MCF 10A (cell line): ENCODE measurements at regions not wholly inside any gene's neighbourhood (a gene's known extent, or its start where the extent isn't known, plus 50 kb on each side); places are given as distances from the start of the nearest gene placed in this dataset.

ENCODE experiments used
- BruUV-seq: library from RNA; stranded (reverse); fragments of 400-500 nt; replicated peaks from 2 replicates; lab custom pipeline; 2021; lab: Mats Ljungman, UMichigan
- CTCF ChIA-PET: fragments of 300-600 bp; sonication (Branson Sonifier 250); formaldehyde crosslinking; extraction: SDS; loops from one replicate; lab custom pipeline; 2021; ENCODE audit warnings: antibody characterized with exemption, inconsistent platforms; lab: Yijun Ruan, JAX
- POLR2A ChIA-PET: fragments of 300-600, 350-650 bp; sonication (Branson Sonifier 250); formaldehyde crosslinking; extraction: SDS; loops from one replicate; lab custom pipeline; 2020; ENCODE audit warnings: antibody characterized with exemption, inconsistent platforms; lab: Yijun Ruan, JAX
- DNase-seq: peaks from one replicate; pipeline ENCODE4 v3.0.0-alpha.2; 2018; ENCODE audit not compliant: unreplicated experiment
- H3K27ac Mint-ChIP-seq: one replicate; pipeline ENCODE4 v1.8.0; 2022; ENCODE audit warnings: mild to moderate bottlenecking, low read depth, mixed read lengths; ENCODE audit not compliant: unreplicated experiment
- H3K27me3 Mint-ChIP-seq: one replicate; pipeline ENCODE4 v1.8.0; 2022; ENCODE audit warnings: mixed read lengths; ENCODE audit not compliant: insufficient read depth, unreplicated experiment
- H3K36me3 Mint-ChIP-seq: one replicate; pipeline ENCODE4 v1.8.0; 2022; ENCODE audit warnings: mild to moderate bottlenecking, moderate library complexity, mixed read lengths; ENCODE audit not compliant: insufficient read depth, unreplicated experiment
- H3K4me1 Mint-ChIP-seq: one replicate; pipeline ENCODE4 v1.8.0; 2022; ENCODE audit warnings: mixed read lengths; ENCODE audit not compliant: insufficient read depth, unreplicated experiment
- H3K4me3 Mint-ChIP-seq: one replicate; pipeline ENCODE4 v1.8.0; 2022; ENCODE audit warnings: mild to moderate bottlenecking, moderate library complexity, mixed read lengths; ENCODE audit not compliant: unreplicated experiment
- H3K9me3 Mint-ChIP-seq: one replicate; pipeline ENCODE4 v1.8.0; 2022; ENCODE audit warnings: mixed read lengths; ENCODE audit not compliant: unreplicated experiment
- intact Hi-C: fragments of 100-400 bp; cut with micrococcal nuclease; formaldehyde crosslinking; loops from 2 replicates; pipeline ENCODE4 v1.14.1; 2022
- TF ChIP-seq, protein P1 (sequence below): fragments of 200-600 bp; IDR thresholded peaks from one replicate; pipeline ENCODE4 v1.8.0; 2022; ENCODE audit warnings: antibody characterized with exemption, mild to moderate bottlenecking; ENCODE audit not compliant: unreplicated experiment

DNA sequence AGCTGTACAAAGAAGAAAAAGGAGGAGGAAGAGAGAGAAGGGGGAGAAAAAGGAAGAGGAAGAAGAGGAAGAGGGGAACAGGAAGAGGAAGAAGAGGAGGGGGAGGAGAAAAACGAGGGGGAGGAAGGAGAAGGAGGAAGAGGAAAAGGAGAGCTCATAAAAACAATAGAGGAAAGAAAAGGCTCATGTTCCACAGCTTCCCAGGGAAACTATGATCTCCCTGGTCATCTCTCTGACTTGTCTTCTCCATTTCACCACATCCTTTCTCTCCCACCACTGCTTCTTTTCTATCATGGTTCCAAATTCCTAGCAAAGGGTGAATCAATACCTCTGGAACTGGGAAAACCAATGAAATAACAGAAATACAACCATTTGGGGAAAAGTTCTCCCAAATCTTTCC, 254.1 kb upstream of the ERCC4 start:
- Mint-ChIP-seq H3K36me3 (peaks cover 7% of the 10 kb centered on the region), H3K4me1 (no peaks in the 10 kb centered on the region), H3K9me3 (peaks cover 17% of the 10 kb centered on the region), H3K4me3 (no peak overlapping the region), H3K27ac (no peak overlapping the region), H3K27me3 (no peaks in the 10 kb centered on the region)
- DNase-seq, result no peak
- ChIA-PET CTCF (no interaction called here), POLR2A (no interaction called here)
- TF ChIP-seq, protein P1, sequence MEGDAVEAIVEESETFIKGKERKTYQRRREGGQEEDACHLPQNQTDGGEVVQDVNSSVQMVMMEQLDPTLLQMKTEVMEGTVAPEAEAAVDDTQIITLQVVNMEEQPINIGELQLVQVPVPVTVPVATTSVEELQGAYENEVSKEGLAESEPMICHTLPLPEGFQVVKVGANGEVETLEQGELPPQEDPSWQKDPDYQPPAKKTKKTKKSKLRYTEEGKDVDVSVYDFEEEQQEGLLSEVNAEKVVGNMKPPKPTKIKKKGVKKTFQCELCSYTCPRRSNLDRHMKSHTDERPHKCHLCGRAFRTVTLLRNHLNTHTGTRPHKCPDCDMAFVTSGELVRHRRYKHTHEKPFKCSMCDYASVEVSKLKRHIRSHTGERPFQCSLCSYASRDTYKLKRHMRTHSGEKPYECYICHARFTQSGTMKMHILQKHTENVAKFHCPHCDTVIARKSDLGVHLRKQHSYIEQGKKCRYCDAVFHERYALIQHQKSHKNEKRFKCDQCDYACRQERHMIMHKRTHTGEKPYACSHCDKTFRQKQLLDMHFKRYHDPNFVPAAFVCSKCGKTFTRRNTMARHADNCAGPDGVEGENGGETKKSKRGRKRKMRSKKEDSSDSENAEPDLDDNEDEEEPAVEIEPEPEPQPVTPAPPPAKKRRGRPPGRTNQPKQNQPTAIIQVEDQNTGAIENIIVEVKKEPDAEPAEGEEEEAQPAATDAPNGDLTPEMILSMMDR, result no peak
- no TSS peak for BruUV-seq
- intact Hi-C loops, result no loop called here

DNA sequence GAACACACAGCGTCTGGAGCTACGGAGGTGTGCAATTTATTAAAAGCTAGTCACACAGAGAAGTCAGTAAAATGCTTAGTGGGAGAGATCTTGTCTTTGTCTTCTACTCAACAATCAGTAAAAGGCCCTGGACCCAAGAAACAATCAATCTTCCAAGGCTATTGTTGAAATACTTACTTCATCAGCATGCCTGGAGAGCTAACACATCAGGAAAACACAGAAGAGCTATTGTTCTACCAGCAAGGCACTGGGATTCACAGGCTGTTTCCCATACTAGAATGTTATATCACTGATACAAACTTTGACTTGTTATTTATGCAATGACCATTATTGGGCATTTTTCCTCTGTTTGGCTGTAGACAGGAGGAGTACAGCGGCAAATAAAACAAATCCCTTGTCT, 247.8 kb upstream of the ERCC4 start:
- no peak overlapping the region for H3K27ac Mint-ChIP-seq
- no TSS peak for BruUV-seq
- H3K9me3 Mint-ChIP-seq, result peaks cover 29% of the 10 kb centered on the region
- POLR2A ChIA-PET, result no interaction called here
- intact Hi-C loops, result no loop called here
- H3K4me1 Mint-ChIP-seq, result no peaks in the 10 kb centered on the region
- no peak for DNase-seq
- TF ChIP-seq, protein P1, result no peak
- H3K27me3 Mint-ChIP-seq, result no peaks in the 10 kb centered on the region
- CTCF ChIA-PET, result no interaction called here
- no peak overlapping the region for H3K4me3 Mint-ChIP-seq
- H3K36me3 Mint-ChIP-seq, result no peaks in the 10 kb centered on the region

DNA sequence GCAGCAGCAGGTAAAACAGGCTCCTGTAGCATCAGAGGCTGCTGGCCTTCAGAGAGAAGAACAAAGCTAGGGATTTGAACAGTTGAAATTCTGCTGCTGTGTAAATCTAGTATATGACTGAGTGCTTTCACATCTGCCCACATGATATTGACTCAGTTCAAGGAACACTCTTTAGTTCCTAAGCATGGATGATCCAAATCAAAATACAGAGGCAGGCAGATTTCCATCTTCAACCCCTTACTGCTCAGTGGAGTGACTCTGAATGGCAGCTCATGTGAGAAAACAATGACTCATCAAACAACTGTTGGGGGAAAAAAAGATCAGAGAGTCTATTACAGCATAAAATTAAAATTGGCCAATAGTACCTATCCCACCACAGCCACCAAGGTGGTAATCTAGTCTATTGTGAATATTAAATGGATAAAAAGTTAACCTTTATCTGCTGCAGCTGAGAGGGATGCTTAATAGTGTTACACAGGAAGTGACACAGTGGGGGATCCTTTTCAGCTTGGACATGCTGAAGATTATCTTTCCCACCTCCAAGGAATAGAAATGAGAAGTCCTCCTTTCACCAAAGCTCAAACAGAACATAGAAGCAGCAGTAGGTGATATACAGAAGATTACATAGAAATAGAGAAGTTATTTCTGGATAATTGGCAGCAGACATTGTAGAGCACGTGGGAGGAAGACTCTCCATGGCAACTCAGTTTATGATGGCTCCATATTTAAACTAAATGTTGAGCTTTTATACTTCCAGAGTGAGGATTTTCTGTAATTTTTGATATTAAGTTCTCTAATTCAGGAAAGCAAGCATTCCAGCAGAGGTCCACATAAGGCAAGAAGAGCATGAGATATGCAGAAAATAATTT, 239.7 kb upstream of the ERCC4 start:
- no peaks in the 10 kb centered on the region for H3K4me1 Mint-ChIP-seq
- no peaks in the 10 kb centered on the region for H3K36me3 Mint-ChIP-seq
- TF ChIP-seq, protein P1, result no peak
- H3K4me3 Mint-ChIP-seq, result no peak overlapping the region
- intact Hi-C loops, result no loop called here
- ChIA-PET POLR2A (interaction anchor here (0.6 kb wide), 1 partner anchor 63 kb away, joined by 3 read pairs; no protein-coding TSS in a partner anchor), CTCF (interaction anchor here (0.8 kb wide), 1 partner anchor 194 kb away, joined by 3 read pairs; no protein-coding TSS in a partner anchor)
- no peak for DNase-seq
- no peak overlapping the region for H3K27ac Mint-ChIP-seq
- H3K9me3 Mint-ChIP-seq, result peaks cover 17% of the 10 kb centered on the region
- no TSS peak for BruUV-seq
- no peaks in the 10 kb centered on the region for H3K27me3 Mint-ChIP-seq

DNA sequence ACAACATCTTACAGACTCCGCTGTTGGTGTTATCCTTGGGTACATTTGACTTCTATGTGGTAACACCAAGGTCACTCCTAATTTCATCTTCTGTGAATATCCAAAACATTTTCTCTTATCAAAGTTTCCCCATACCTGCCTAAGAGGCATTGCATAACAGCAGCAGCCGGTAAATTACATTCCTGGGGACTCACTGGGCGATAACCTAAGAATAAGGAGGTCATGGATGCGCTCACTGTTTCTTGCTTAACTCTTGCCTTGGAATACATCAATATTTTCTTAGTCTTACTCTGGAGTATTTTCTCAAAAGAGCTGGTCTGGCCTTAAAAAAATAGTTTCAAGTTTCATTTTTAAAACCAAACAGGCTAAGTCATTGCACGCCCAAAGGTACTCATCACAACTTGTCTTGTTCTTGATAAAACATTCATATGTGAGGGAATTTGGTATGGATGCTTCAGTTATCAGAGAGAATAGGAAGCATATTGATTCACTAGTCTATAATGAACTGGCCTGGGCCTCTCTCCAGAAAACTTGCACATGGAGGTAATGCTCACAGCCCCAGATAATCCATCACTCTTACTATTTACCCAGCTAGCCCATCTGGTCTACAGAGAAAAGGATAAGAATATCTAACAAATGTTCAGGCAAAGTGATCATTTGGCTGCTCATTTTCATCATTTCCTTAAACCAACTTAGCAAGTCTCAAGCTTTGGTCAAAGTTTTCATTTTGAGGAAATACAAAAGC, 235.0 kb upstream of the ERCC4 start:
- H3K27ac Mint-ChIP-seq, result no peak overlapping the region
- no TSS peak for BruUV-seq
- TF ChIP-seq, protein P1, result no peak
- no peaks in the 10 kb centered on the region for H3K27me3 Mint-ChIP-seq
- no peak overlapping the region for H3K4me3 Mint-ChIP-seq
- ChIA-PET POLR2A (interaction anchor here (1.0 kb wide), 1 partner anchor 10 kb away, joined by 4 read pairs; no protein-coding TSS in a partner anchor), CTCF (no interaction called here)
- no peak for DNase-seq
- peaks cover 7% of the 10 kb centered on the region for H3K9me3 Mint-ChIP-seq
- no peaks in the 10 kb centered on the region for H3K4me1 Mint-ChIP-seq
- intact Hi-C loops, result no loop called here
- H3K36me3 Mint-ChIP-seq, result no peaks in the 10 kb centered on the region
